ENCODE measurements at regions not wholly inside any gene's neighbourhood (a gene's known extent, or its start where the extent isn't known, plus 50 kb on each side); places are given as distances from the start of the nearest gene placed in this dataset.

- DNase-seq (ENCODE audit: low spot score), result no peak
Observed at GRCh38 chr21:16177532-16177931, 447.8 kb downstream of the USP25 start.

GRCh38 chr21:16179773-16180172 is 450.0 kb downstream of the USP25 start:
- no peak for DNase-seq (ENCODE audit: low spot score)

- DNase-seq (ENCODE audit: low spot score), result no peak
Observed at GRCh38 chr21:16180614-16181013, 450.8 kb downstream of the USP25 start.

- no peak for DNase-seq (ENCODE audit: low spot score)
Observed at GRCh38 chr21:16181018-16181417, 451.2 kb downstream of the USP25 start.

GRCh38 chr21:16185766-16186165 is 456.0 kb downstream of the USP25 start:
- DNase-seq (ENCODE audit: low spot score), result no peak

- DNase-seq (ENCODE audit: low spot score), result peak; percentile 82
Observed at GRCh38 chr21:16186742-16187141, 457.0 kb downstream of the USP25 start.

- DNase-seq (ENCODE audit: low spot score), result no peak
Observed at GRCh38 chr21:16187603-16188301, 458.0 kb downstream of the USP25 start.

- no peak for DNase-seq (ENCODE audit: low spot score)
Observed at GRCh38 chr21:16192902-16193301, 463.1 kb downstream of the USP25 start.

GRCh38 chr21:16193496-16194094 is 463.8 kb downstream of the USP25 start:
- DNase-seq (ENCODE audit: low spot score), result no peak

GRCh38 chr21:16194095-16194787 is 464.5 kb downstream of the USP25 start:
- DNase-seq (ENCODE audit: low spot score), result peak; percentile 90

GRCh38 chr21:16194788-16195537 is 465.2 kb downstream of the USP25 start:
- DNase-seq (ENCODE audit: low spot score), result peak; percentile 69

GRCh38 chr21:16195538-16195910 is 465.7 kb downstream of the USP25 start:
- DNase-seq (ENCODE audit: low spot score), result peak; percentile 40

GRCh38 chr21:16196001-16196400 is 466.2 kb downstream of the USP25 start:
- no peak for DNase-seq (ENCODE audit: low spot score)

- no peak for DNase-seq (ENCODE audit: low spot score)
Observed at GRCh38 chr21:16198546-16198945, 468.8 kb downstream of the USP25 start.

GRCh38 chr21:16199539-16199938 is 469.8 kb downstream of the USP25 start:
- no peak for DNase-seq (ENCODE audit: low spot score)

GRCh38 chr21:16201718-16202117 is 471.9 kb downstream of the USP25 start:
- no peak for DNase-seq (ENCODE audit: low spot score)

- DNase-seq (ENCODE audit: low spot score), result no peak
Observed at GRCh38 chr21:16205527-16205926, 475.7 kb downstream of the USP25 start.

GRCh38 chr21:16211339-16212303 is 481.8 kb downstream of the USP25 start:
- DNase-seq (ENCODE audit: low spot score), result peak; percentile 89

- no peak for DNase-seq (ENCODE audit: low spot score)
Observed at GRCh38 chr21:16213518-16213917, 483.7 kb downstream of the USP25 start.

GRCh38 chr21:16215193-16215592 is 485.4 kb downstream of the USP25 start:
- DNase-seq (ENCODE audit: low spot score), result no peak

GRCh38 chr21:16215663-16216183 is 485.9 kb downstream of the USP25 start:
- peak; percentile 33 for DNase-seq (ENCODE audit: low spot score)
